CD4-positive, CD25-positive, alpha-beta regulatory T cell (primary cell): ENCODE measurements at regions not wholly inside any gene's neighbourhood (a gene's known extent, or its start where the extent isn't known, plus 50 kb on each side); places are given as distances from the start of the nearest gene placed in this dataset.

Experiments
- ATAC-seq, 2 donors: fragments of 150-1000 bp; cut with Tn5 transposase; one replicate each; pipeline ENCODE4 v1.10.0; 2021; ENCODE audit warnings: low read depth in 2 of 2, moderate number of reproducible peaks in 2 of 2, moderate library complexity in 1 of 2
- DNase-seq, 3 donors: peaks; one replicate each; pipeline versions ENCODE4 v3.0.0 to v3.0.0-alpha.2; 2012 to 2022; ENCODE audit warnings: mixed read lengths in 1 of 3
- H3K27ac ChIP-seq: one replicate; pipeline ENCODE4 v1.7.0; 2013; ENCODE audit warnings: mild to moderate bottlenecking, low read length; ENCODE audit not compliant: insufficient read depth, poor library complexity, severe bottlenecking
- H3K27me3 ChIP-seq: one replicate; pipeline ENCODE4 v1.7.0; 2013; ENCODE audit warnings: low read length; ENCODE audit not compliant: control insufficient read depth, insufficient read depth
- H3K36me3 ChIP-seq: one replicate; pipeline ENCODE4 v1.7.0; 2013; ENCODE audit warnings: mild to moderate bottlenecking, low read length, moderate library complexity; ENCODE audit not compliant: control insufficient read depth, insufficient read depth
- H3K4me1 ChIP-seq: 2 replicates; pipeline ENCODE4 v1.7.0; 2013; ENCODE audit warnings: mild to moderate bottlenecking, low read length; ENCODE audit not compliant: insufficient read depth, control insufficient read depth, poor library complexity, severe bottlenecking
- H3K4me3 ChIP-seq: one replicate; pipeline ENCODE4 v1.7.0; 2013; ENCODE audit warnings: low read depth, mild to moderate bottlenecking, low read length, moderate library complexity
- H3K9me3 ChIP-seq, 2 experiments: 1 replicate in 1 of 2; 2 replicates in 1 of 2; pipeline ENCODE4 v1.7.0; 2013; ENCODE audit warnings: low read length in 2 of 2, mild to moderate bottlenecking in 1 of 2, moderate library complexity in 1 of 2; ENCODE audit not compliant: control insufficient read depth in 2 of 2
- H3K27ac Mint-ChIP-seq, 3 donors: one replicate each; pipeline ENCODE4 v1.8.0; 2020 to 2022; ENCODE audit warnings: mild to moderate bottlenecking in 3 of 3, mixed read lengths in 3 of 3, moderate library complexity in 2 of 3
- H3K27me3 Mint-ChIP-seq: one replicate; pipeline ENCODE4 v1.8.0; 2022; ENCODE audit warnings: mild to moderate bottlenecking, mixed read lengths
- H3K36me3 Mint-ChIP-seq: one replicate; pipeline ENCODE4 v1.8.0; 2020; ENCODE audit warnings: mixed read lengths
- H3K4me1 Mint-ChIP-seq, 4 donors: one replicate each; pipeline ENCODE4 v1.8.0; 2020 to 2022; ENCODE audit warnings: mixed read lengths in 4 of 4, mild to moderate bottlenecking in 1 of 4
- H3K4me3 Mint-ChIP-seq, 4 donors: one replicate each; pipeline ENCODE4 v1.8.0; 2020 to 2022; ENCODE audit warnings: mild to moderate bottlenecking in 4 of 4, mixed read lengths in 4 of 4, moderate library complexity in 3 of 4
- H3K9me3 Mint-ChIP-seq, 7 donors: one replicate each; pipeline ENCODE4 v1.8.0; 2020 to 2022; ENCODE audit warnings: mixed read lengths in 7 of 7, mild to moderate bottlenecking in 3 of 7, moderate library complexity in 2 of 7

- no peak for DNase-seq
- ATAC-seq = no peak
- no peak overlapping the region for H3K27ac Mint-ChIP-seq
- no peaks in the 10 kb centered on the region for H3K27me3 ChIP-seq
- H3K4me1 Mint-ChIP-seq = no peaks in the 10 kb centered on the region
- no peaks in the 10 kb centered on the region for H3K9me3 ChIP-seq
- H3K9me3 Mint-ChIP-seq = no peaks in the 10 kb centered on the region
- no peaks in the 10 kb centered on the region for H3K36me3 ChIP-seq
- H3K4me3 Mint-ChIP-seq = no peak overlapping the region
- no peak overlapping the region for H3K27ac ChIP-seq
- no peaks in the 10 kb centered on the region for H3K4me1 ChIP-seq
- H3K36me3 Mint-ChIP-seq = no peaks in the 10 kb centered on the region
- H3K27me3 Mint-ChIP-seq = peaks cover 6% of the 10 kb centered on the region
- H3K4me3 ChIP-seq = no peak overlapping the region
Observed at GRCh38 chr9:89877051-89878002, 272.5 kb downstream of the GADD45G start.

- DNase-seq (no peak), ATAC-seq (no peak)
- no peaks in the 10 kb centered on the region for H3K36me3 ChIP-seq
- no peak overlapping the region for H3K27ac Mint-ChIP-seq
- H3K4me1 Mint-ChIP-seq = no peaks in the 10 kb centered on the region
- peaks cover 6% of the 10 kb centered on the region for H3K27me3 Mint-ChIP-seq
- no peaks in the 10 kb centered on the region for H3K36me3 Mint-ChIP-seq
- no peaks in the 10 kb centered on the region for H3K27me3 ChIP-seq
- H3K4me3 ChIP-seq = no peak overlapping the region
- H3K9me3 ChIP-seq = no peaks in the 10 kb centered on the region
- H3K9me3 Mint-ChIP-seq = no peaks in the 10 kb centered on the region
- no peak overlapping the region for H3K4me3 Mint-ChIP-seq
- no peaks in the 10 kb centered on the region for H3K4me1 ChIP-seq
- no peak overlapping the region for H3K27ac ChIP-seq
Observed at GRCh38 chr9:89878003-89878411, 273.2 kb downstream of the GADD45G start.

GRCh38 chr9:89878687-89879086 is 273.9 kb downstream of the GADD45G start:
- Histone ChIP-seq H3K36me3 (no peaks in the 10 kb centered on the region), H3K4me3 (no peak overlapping the region), H3K27me3 (no peaks in the 10 kb centered on the region), H3K27ac (no peak overlapping the region), H3K4me1 (no peaks in the 10 kb centered on the region), H3K9me3 (no peaks in the 10 kb centered on the region)
- no peak for ATAC-seq
- H3K27ac Mint-ChIP-seq = no peak overlapping the region
- H3K27me3 Mint-ChIP-seq = peaks cover 6% of the 10 kb centered on the region
- H3K36me3 Mint-ChIP-seq = no peaks in the 10 kb centered on the region
- no peak for DNase-seq
- H3K4me1 Mint-ChIP-seq = no peaks in the 10 kb centered on the region
- no peak overlapping the region for H3K4me3 Mint-ChIP-seq
- no peaks in the 10 kb centered on the region for H3K9me3 Mint-ChIP-seq

- H3K36me3 Mint-ChIP-seq = no peaks in the 10 kb centered on the region
- no peaks in the 10 kb centered on the region for H3K36me3 ChIP-seq
- no peak overlapping the region for H3K4me3 ChIP-seq
- H3K4me1 ChIP-seq = no peaks in the 10 kb centered on the region
- no peak overlapping the region for H3K27ac Mint-ChIP-seq
- no peaks in the 10 kb centered on the region for H3K27me3 ChIP-seq
- no peaks in the 10 kb centered on the region for H3K9me3 Mint-ChIP-seq
- ATAC-seq (no peak), DNase-seq (no peak)
- no peaks in the 10 kb centered on the region for H3K9me3 ChIP-seq
- H3K27me3 Mint-ChIP-seq = peaks cover 6% of the 10 kb centered on the region
- H3K4me1 Mint-ChIP-seq = no peaks in the 10 kb centered on the region
- no peak overlapping the region for H3K27ac ChIP-seq
- no peak overlapping the region for H3K4me3 Mint-ChIP-seq
Observed at GRCh38 chr9:89879276-89879675, 274.5 kb downstream of the GADD45G start.

DNA sequence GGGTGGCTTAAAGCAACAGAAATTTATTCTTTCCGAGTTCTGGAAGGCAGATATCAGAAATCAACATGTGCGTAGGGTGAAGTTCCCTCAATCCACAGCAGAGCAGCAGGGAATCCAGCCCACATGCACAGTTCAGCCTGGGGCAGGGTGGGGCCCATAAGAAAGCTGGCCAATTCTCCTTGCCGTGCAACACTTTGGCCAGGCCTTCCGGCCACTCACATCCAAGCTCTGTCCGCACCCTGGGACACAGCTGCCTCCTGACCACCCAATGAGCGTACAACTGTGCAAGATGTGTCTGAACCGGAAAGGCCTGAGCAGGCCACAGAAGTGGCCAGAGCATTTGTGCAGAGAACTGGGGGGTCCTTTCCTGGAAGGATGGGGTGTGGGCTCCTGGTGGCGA is 274.9 kb downstream of the GADD45G start:
- Histone ChIP-seq H3K4me1 (no peaks in the 10 kb centered on the region), H3K36me3 (no peaks in the 10 kb centered on the region), H3K27ac (no peak overlapping the region), H3K27me3 (no peaks in the 10 kb centered on the region), H3K4me3 (no peak overlapping the region), H3K9me3 (no peaks in the 10 kb centered on the region)
- Mint-ChIP-seq H3K27me3 (peaks cover 6% of the 10 kb centered on the region), H3K4me3 (no peak overlapping the region), H3K27ac (no peak overlapping the region), H3K36me3 (no peaks in the 10 kb centered on the region), H3K4me1 (no peaks in the 10 kb centered on the region), H3K9me3 (no peaks in the 10 kb centered on the region)
- ATAC-seq (no peak), DNase-seq (no peak)

GRCh38 chr9:89880161-89880560 is 275.3 kb downstream of the GADD45G start:
- Histone ChIP-seq H3K27ac (no peak overlapping the region), H3K4me3 (no peak overlapping the region), H3K36me3 (no peaks in the 10 kb centered on the region), H3K27me3 (no peaks in the 10 kb centered on the region), H3K4me1 (no peaks in the 10 kb centered on the region), H3K9me3 (no peaks in the 10 kb centered on the region)
- ATAC-seq (no peak), DNase-seq (no peak)
- Mint-ChIP-seq H3K36me3 (no peaks in the 10 kb centered on the region), H3K9me3 (no peaks in the 10 kb centered on the region), H3K27ac (no peak overlapping the region), H3K27me3 (peaks cover 4% of the 10 kb centered on the region), H3K4me3 (no peak overlapping the region), H3K4me1 (no peaks in the 10 kb centered on the region)

GRCh38 chr9:89880721-89881120 is 275.9 kb downstream of the GADD45G start:
- H3K9me3 Mint-ChIP-seq = no peaks in the 10 kb centered on the region
- ATAC-seq (no peak), DNase-seq (no peak)
- no peak overlapping the region for H3K27ac Mint-ChIP-seq
- H3K4me1 Mint-ChIP-seq = no peaks in the 10 kb centered on the region
- H3K9me3 ChIP-seq = no peaks in the 10 kb centered on the region
- H3K27me3 ChIP-seq = no peaks in the 10 kb centered on the region
- no peaks in the 10 kb centered on the region for H3K36me3 ChIP-seq
- H3K4me3 ChIP-seq = no peak overlapping the region
- H3K27me3 Mint-ChIP-seq = no peaks in the 10 kb centered on the region
- no peak overlapping the region for H3K27ac ChIP-seq
- no peak overlapping the region for H3K4me3 Mint-ChIP-seq
- no peaks in the 10 kb centered on the region for H3K4me1 ChIP-seq
- H3K36me3 Mint-ChIP-seq = no peaks in the 10 kb centered on the region

- H3K9me3 ChIP-seq = no peaks in the 10 kb centered on the region
- H3K27ac ChIP-seq = no peak overlapping the region
- DNase-seq = no peak
- H3K9me3 Mint-ChIP-seq = no peaks in the 10 kb centered on the region
- no peaks in the 10 kb centered on the region for H3K27me3 ChIP-seq
- no peaks in the 10 kb centered on the region for H3K4me1 Mint-ChIP-seq
- H3K4me1 ChIP-seq = no peaks in the 10 kb centered on the region
- no peak overlapping the region for H3K27ac Mint-ChIP-seq
- no peak overlapping the region for H3K4me3 Mint-ChIP-seq
- ATAC-seq = no peak
- no peaks in the 10 kb centered on the region for H3K36me3 Mint-ChIP-seq
- H3K27me3 Mint-ChIP-seq = no peaks in the 10 kb centered on the region
- H3K36me3 ChIP-seq = no peaks in the 10 kb centered on the region
- H3K4me3 ChIP-seq = no peak overlapping the region
Observed at GRCh38 chr9:89881431-89881830, 276.6 kb downstream of the GADD45G start.
